Left colon (tissue), 2 donors: ENCODE measurements at regions not wholly inside any gene's neighbourhood (a gene's known extent, or its start where the extent isn't known, plus 50 kb on each side); places are given as distances from the start of the nearest gene placed in this dataset.

Experiments used
- ATAC-seq: fragments of 200-7000 bp; cut with Tn5 transposase; one replicate; pipeline ENCODE4 v1.9.1; 2020; ENCODE audit warnings: mild to moderate bottlenecking, moderate library complexity
- DNase-seq, 2 donors: peaks; one replicate each; pipeline ENCODE4 v3.0.0-alpha.2; 2020
- intact Hi-C, 2 donors: fragments of 100-400 bp; cut with DNase I in 1 of 2; cut with micrococcal nuclease in 1 of 2; formaldehyde crosslinking; loops; one replicate each; pipeline versions ENCODE4 v1.11.2 to v1.14.0; 2022; cut with DNase I, micrococcal nuclease
- donor health status: DM: no; HTN: no; CAD: no.
- donor health status: DM: yes; HTN: yes; CAD: no.

- intact Hi-C loops = no loop called here
- no peak for ATAC-seq
These were observed 217.7 kb upstream of the ZP4 start for GRCh38 chr1:238108417-238108816.

DNA sequence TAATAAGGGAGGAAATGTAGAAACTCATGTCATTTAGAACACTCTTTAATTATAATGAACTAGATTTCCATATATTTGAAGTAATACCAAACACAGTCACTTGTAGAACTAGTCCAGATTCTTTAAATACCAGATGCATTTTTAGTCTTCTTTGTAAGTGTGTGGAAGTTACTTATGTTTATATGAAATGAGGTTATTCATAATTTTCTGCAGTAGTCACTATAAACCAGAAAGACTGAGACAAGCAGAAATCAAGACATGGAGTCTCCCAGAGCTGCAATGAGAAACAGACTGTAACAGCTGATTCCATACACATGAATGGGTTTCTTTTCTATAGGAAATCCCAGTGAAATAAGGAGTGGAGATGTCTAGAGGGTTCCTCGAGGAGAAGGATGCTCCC lies 216.6 kb upstream of the ZP4 start:
- ATAC-seq = no peak
- intact Hi-C loops = no loop called here

More at GRCh38 chr1:238108417-238108816, 217.7 kb upstream of the ZP4 start:
- DNase-seq = no peak

DNA sequence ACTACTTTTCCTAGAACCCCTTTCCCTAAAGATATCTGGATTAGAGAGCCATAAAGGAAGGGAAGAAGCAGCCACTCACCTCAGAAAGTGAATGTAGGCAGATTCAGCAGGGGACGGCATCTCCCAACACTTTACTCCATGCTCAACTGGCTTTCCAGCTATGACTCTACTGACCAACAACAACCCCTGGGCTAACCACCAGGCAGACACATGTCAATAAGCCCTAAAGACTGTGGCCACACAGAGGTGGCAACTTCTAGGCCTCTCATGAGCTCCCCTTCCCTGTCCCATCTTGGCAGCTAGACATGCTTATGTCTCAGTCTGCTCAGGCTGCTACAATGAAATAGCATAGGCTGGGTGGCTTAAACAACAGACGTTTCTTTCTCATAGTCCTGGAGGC lies 214.0 kb upstream of the ZP4 start:
- DNase-seq = no peak
- intact Hi-C loops = no loop called here

More for the DNA sequence above, 216.6 kb upstream of the ZP4 start:
- DNase-seq = no peak

DNA sequence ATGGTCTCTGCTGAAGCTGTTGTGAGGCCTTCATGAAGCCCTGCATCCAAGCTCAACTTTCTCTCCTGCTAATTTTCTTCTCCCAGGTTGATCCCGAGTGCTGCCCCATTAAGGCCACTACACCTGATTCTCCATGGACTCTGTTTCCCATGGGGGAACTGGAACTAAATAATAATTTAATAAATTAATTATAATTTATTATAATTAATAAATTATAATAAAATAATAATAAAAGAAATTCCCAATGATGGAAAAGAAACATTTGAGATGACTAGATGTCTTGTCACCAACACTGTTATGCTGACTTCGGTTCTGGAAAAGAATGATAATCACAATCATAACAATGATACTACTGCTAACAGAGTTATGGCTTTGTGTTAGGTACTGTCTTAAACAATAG lies 211.2 kb upstream of the ZP4 start:
- intact Hi-C loops = no loop called here

More for the DNA sequence above, 214.0 kb upstream of the ZP4 start:
- ATAC-seq = no peak

DNA sequence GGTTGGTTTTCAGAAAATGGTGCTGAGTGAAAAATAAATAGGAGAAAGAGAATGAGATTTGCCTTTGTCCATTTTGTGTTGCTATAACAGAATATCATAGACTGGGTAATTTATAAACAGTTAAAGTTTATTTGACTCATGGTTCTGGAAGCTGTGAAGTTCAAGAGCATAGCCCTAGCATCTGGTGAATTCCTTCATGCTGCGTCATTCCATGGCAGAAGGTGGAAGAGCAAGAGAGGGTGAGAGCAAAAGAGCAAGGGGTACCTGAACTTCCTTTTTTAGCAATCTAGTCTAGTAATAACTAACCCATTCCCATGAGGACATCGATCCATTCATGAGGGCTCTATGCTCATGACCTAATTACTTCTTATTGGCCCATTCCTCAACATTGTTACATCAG lies 209.1 kb upstream of the ZP4 start:
- no peak for ATAC-seq
- no peak for DNase-seq
- intact Hi-C loops = no loop called here

More for the DNA sequence above, 211.2 kb upstream of the ZP4 start:
- DNase-seq (no peak), ATAC-seq (no peak)

DNA sequence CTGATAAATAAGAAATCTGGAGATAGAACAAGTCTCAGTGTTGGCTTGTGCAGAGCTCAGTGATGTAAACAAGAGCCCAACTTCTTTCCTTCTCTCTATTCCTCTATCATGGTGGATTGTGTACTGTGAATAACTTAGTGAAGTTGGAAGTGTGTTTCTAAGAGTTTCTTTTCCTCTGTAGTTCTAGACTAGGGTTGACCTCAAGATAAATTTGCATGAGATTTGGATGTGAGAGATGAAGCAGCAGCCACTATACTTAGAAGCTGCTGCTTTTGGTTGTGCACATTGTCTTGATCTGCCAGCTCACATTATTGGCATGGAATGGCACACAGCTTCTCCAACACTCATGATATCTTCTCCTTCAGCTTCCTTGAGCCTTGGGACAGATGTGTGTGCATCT lies 198.9 kb upstream of the ZP4 start:
- ATAC-seq (no peak), DNase-seq (no peak)
- intact Hi-C loops = no loop called here

DNA sequence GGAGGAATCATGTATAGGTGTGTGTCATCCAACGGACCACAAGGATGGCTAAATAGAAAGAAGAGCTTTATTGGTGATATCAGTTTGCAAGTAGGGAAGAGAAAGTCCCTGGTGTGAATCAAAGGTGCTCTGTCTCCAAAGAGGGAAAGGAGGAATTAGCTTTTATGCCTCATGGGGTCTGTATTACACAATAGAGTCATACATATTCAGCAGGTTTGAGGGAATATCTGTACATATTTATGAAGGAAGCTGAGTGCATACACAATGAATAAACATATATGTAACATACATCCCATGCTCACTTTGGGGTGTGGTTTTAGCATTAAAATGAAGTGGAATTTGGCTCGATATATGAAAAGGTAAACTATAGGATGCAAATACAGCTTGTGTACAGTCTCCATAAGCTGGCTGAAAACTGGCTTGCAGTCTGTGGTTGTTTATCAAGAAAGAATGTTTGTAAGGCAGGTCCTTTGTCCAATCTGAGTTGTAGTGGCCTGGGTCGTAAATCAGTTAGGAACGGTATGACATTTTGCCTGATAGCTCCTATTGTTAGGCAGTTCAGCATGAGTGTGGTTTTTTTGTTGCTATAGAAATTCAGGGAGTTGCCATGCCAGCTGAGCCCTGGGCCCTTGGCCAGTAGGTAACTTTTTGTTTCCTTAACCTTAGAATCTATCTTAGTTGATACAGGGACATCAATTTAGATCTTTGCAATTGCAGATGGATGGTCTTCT lies 198.0 kb upstream of the ZP4 start:
- intact Hi-C loops = no loop called here
- ATAC-seq = no peak
- no peak for DNase-seq

- DNase-seq (no peak), ATAC-seq (no peak)
- intact Hi-C loops = no loop called here
These were observed 183.3 kb upstream of the ZP4 start for GRCh38 chr1:238073991-238074390.

DNA sequence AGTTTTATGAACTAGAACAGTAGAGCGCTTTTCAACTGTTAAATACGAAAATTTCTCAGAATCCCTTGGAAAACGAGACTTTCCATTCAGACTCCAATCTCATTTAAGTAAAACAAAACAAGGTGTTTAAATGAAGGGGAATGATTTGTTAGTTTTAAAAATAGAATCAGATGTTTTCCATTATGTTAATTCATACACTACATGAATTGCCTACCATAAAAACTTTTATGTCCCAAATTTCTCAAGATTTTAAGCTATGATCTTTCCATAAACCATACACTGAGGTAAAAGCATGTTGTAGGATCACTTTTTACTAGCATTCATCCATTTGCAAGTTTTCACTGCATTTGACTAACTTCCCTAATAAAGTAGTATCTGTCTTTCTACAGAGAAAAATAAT lies 180.3 kb upstream of the ZP4 start:
- ATAC-seq (no peak), DNase-seq (no peak)
- intact Hi-C loops = no loop called here

GRCh38 chr1:238063454-238063853 lies 172.7 kb upstream of the ZP4 start:
- ATAC-seq (no peak), DNase-seq (no peak)
- intact Hi-C loops = no loop called here

DNA sequence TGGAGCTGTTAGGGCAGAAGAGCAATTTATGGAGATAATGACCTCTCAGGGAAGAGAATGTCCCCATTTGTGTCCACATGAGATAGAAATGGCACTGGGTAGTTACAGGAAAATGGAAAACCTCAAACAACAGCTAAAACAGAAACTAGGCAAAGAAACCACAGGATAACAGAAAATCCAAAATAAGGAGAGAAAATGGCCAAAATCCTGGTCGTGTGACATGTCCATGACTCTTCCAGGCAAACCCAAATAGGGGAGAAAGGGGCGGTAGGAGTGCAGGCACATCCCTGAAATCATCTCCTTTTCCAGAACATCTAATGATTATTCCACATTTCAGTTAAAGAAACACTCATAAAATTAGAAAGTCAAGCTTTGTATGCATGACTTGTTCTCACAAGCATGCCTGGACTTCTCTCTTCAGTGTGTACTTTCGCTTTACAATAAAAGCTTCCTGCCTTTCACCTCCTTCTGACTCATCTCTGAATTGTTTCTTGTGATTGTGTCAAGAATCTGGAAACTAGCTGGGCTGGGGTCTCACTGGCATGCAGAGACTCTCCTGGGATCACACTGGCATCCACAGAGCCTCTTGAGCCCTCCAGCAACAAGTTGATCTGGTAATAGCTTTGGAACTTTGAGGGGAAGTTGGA lies 171.4 kb upstream of the ZP4 start:
- ATAC-seq (no peak), DNase-seq (no peak)
- intact Hi-C loops = no loop called here

GRCh38 chr1:238060061-238060460 lies 169.3 kb upstream of the ZP4 start:
- no peak for DNase-seq
- intact Hi-C loops = no loop called here
- no peak for ATAC-seq

- ATAC-seq = no peak
- intact Hi-C loops = no loop called here
- DNase-seq = no peak
These were observed 162.0 kb upstream of the ZP4 start for GRCh38 chr1:238052496-238053266.

GRCh38 chr1:238029126-238029525 lies 138.4 kb upstream of the ZP4 start:
- DNase-seq (no peak), ATAC-seq (no peak)
- intact Hi-C loops = no loop called here

- no peak for DNase-seq
- ATAC-seq = no peak
- intact Hi-C loops = no loop called here
These were observed 136.6 kb upstream of the ZP4 start for GRCh38 chr1:238027366-238027765.

DNA sequence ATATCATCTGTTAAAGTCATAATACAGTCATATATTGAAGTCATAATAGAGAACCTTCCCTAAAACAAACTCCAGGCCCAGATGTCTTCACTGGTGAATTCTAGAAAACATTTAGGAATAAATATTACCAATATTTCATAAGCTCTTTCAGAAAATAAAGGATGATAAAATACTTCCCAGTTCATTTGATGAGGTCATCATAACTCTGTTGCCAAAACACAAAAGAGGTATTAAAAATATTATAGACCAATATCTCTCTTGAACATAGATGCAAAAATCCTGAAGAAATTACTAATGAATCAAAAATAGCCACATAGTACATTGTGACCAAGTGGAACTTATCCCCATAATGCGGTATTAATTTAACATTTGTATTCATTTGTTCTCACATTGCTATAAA lies 132.4 kb upstream of the ZP4 start:
- intact Hi-C loops = no loop called here
- DNase-seq (no peak), ATAC-seq (no peak)

GRCh38 chr1:238018214-238018613 lies 127.5 kb upstream of the ZP4 start:
- no peak for ATAC-seq
- DNase-seq = no peak
- intact Hi-C loops = no loop called here

DNA sequence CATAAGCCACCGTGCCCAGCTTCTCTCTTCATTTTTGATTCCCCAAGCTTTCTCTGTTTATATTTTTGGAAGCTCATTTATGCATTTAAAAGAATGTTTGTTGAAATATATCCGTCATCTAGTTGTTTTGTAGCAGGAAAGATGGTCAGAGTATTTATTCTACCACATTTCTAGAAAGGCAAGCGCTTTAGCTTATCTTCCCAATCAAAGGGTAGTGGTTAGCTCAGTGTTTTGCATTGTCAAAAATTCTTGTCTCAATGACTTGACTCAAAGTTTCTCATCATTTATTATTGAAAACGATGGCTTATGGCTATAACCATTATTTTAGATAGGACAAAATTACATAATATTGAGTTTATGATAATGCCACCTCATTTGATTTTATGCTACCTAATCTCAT lies 116.1 kb upstream of the ZP4 start:
- intact Hi-C loops = no loop called here
- DNase-seq = no peak
- ATAC-seq = no peak

DNA sequence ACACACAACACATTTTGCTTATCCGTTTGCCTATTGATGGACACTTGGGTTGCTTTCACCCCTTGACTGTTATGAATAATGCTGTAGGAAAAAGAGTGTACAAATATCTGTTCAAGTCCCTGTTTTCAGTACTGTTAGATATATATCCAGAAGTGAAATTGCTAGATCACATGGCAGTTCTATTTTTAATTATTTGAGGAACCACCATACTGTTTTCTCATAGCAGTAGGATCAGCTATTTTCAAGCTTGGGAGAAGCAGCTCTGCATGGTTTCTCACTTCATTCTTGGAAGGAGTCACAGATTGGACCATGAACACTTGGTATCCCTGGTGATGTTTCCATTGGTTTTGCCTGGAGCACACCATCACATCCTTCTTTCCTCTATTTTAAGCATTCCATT lies 114.4 kb upstream of the ZP4 start:
- DNase-seq (no peak), ATAC-seq (no peak)
- intact Hi-C loops = no loop called here

GRCh38 chr1:238001818-238002217 lies 111.1 kb upstream of the ZP4 start:
- DNase-seq (no peak), ATAC-seq (no peak)
- intact Hi-C loops = no loop called here
